Spleen (tissue), 11 donors: ENCODE measurements at regions not wholly inside any gene's neighbourhood (a gene's known extent, or its start where the extent isn't known, plus 50 kb on each side); places are given as distances from the start of the nearest gene placed in this dataset.

Experiments used
- DNase-seq: peaks from one replicate; pipeline ENCODE4 v3.0.0-alpha.2; 2020
- H3K27ac ChIP-seq, 8 donors: fragments of 200-600 bp; sonication (generic) in 7 of 8; 1 replicate in 4 of 8; 2 replicates in 4 of 8; pipeline versions ENCODE4 v1.5.0 to v1.8.0; 2016 to 2021; ENCODE audit warnings: inconsistent platforms in 4 of 8, mild to moderate bottlenecking in 4 of 8, moderate library complexity in 1 of 8
- H3K27me3 ChIP-seq, 7 donors: fragments of 200-600 bp; sonication (generic) in 6 of 7; replicated peaks in 1 of 7; 1 replicate in 4 of 7; 2 replicates in 3 of 7; pipeline versions ENCODE4 v1.5.0 to v1.8.0; 2016 to 2021; ENCODE audit warnings: inconsistent platforms in 3 of 7, mild to moderate bottlenecking in 1 of 7
- H3K36me3 ChIP-seq, 6 donors: fragments of 200-600 bp; sonication (generic) in 5 of 6; 1 replicate in 4 of 6; 2 replicates in 2 of 6; pipeline versions ENCODE4 v1.5.0 to v1.8.0; 2016 to 2021; ENCODE audit warnings: inconsistent platforms in 2 of 6
- H3K4me1 ChIP-seq, 6 donors: fragments of 200-600 bp; sonication (generic) in 5 of 6; 1 replicate in 3 of 6; 2 replicates in 3 of 6; pipeline versions ENCODE4 v1.5.0 to v1.8.0; 2016 to 2021; ENCODE audit warnings: inconsistent platforms in 3 of 6
- H3K4me3 ChIP-seq, 8 donors: fragments of 200-600 bp; sonication (generic) in 7 of 8; 1 replicate in 4 of 8; 2 replicates in 4 of 8; pipeline versions ENCODE4 v1.5.0 to v1.8.0; 2016 to 2021; ENCODE audit warnings: inconsistent platforms in 4 of 8, mild to moderate bottlenecking in 4 of 8, moderate library complexity in 2 of 8
- H3K9me3 ChIP-seq, 8 donors: fragments of 200-600 bp; sonication (generic) in 7 of 8; 1 replicate in 4 of 8; 2 replicates in 4 of 8; pipeline versions ENCODE4 v1.5.0 to v1.8.0; 2016 to 2021; ENCODE audit warnings: inconsistent platforms in 4 of 8
- POLR2A ChIP-seq, 3 donors: fragments of 450-650 bp; IDR thresholded peaks; one replicate each; pipeline ENCODE4 v1.5.1; 2017; ENCODE audit warnings: antibody characterized with exemption in 3 of 3, mild to moderate bottlenecking in 1 of 3
- POLR2AphosphoS5 ChIP-seq, 3 donors: sonication (generic); formaldehyde crosslinking; IDR thresholded peaks; one replicate each; pipeline ENCODE4 v1.5.1; 2017; ENCODE audit warnings: antibody characterized with exemption in 3 of 3
- WGBS, 5 donors: extraction: QIAGEN DNeasy Blood & Tissue Kit in 3 of 5; methylation state at CpG; one replicate each; pipeline versions ENCODE4 v1.1.5 to v1.1.7; 2013 to 2018; 5-methylcytosine and 5-hydroxymethylcytosine counted together
- intact Hi-C: fragments of 100-400 bp; cut with DNase I; formaldehyde crosslinking; loops from one replicate; pipeline ENCODE4 v1.15.0; 2023; ENCODE audit warnings: low total_unique reads
- TF ChIP-seq, protein P1 (sequence below), 11 experiments: fragments of 200-600 bp in 7 of 11; fragments of 450-650 bp in 4 of 11; sonication (generic) in 4 of 11; IDR thresholded peaks in 8 of 11; conservative IDR thresholded peaks in 3 of 11; 1 replicate in 7 of 11; 2 replicates in 4 of 11; pipeline versions ENCODE4 v1.4.0 to v1.8.0; 2016 to 2021; ENCODE audit warnings: antibody characterized with exemption in 11 of 11, inconsistent platforms in 4 of 11, mild to moderate bottlenecking in 1 of 11
- donor health status: healthy with polysubstance abuse.
- donor health status: DM: no; HTN: no; CAD: no; lungs with moderate emphysema.
- donor health status: DM: no; HTN: no; CAD: no.
- donor health status: Bipolar disorder and iron deficiency.
- donor health status: healthy.
- donor health status: DM: no; HTN: no; CAD: no.
- donor health status: DM: yes; HTN: yes; CAD: no.

DNA sequence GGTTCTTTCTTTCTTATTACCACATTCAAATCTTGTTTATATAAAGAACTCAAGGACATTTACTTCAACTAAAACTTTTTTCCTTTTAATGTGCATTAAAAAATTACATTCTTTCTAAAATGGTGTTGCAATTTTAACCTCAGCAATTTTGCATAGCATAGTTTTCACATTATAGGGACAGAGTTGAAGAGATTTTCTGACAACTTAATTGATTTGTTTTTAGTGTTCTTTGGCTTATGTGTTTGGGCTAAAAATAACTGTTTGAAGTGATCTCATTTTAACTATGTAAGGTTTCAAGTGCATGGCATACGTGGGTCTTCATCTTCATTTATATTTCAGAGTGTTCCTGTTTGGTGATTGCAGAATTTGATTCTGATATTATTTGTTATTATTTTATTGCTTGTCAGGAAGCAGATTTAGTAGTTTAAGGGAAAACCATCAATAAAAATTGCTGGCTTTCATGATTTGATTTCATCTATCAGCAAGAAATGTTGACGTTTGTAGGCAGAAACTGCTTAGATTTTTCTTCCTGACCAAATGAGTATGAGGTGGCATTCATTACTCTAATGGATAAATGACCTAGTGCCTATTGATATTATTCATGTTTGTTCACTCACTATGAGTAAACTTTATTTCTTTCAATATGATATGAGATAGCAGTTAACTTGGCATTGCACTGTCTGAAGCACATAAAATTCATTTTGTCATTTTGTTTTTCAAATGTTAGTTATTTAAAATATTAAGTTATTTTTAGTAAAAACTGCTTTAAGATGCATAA is 398.4 kb downstream of the NUP35 start:
- no peak overlapping the region for H3K27ac ChIP-seq
- intact Hi-C loops: no loop called here
- DNase-seq: no peak
- peaks cover 0 to 3% (median 0%) of the 10 kb centered on the region in 8 donors for H3K9me3 ChIP-seq
- no peak overlapping the region for H3K4me3 ChIP-seq
- H3K27me3 ChIP-seq: no peaks in the 10 kb centered on the region
- no peaks in the 10 kb centered on the region for H3K36me3 ChIP-seq
- no peak for TF ChIP-seq POLR2AphosphoS5 (IDR thresholded peaks at IDR 0.05)
- TF ChIP-seq, protein P1, sequence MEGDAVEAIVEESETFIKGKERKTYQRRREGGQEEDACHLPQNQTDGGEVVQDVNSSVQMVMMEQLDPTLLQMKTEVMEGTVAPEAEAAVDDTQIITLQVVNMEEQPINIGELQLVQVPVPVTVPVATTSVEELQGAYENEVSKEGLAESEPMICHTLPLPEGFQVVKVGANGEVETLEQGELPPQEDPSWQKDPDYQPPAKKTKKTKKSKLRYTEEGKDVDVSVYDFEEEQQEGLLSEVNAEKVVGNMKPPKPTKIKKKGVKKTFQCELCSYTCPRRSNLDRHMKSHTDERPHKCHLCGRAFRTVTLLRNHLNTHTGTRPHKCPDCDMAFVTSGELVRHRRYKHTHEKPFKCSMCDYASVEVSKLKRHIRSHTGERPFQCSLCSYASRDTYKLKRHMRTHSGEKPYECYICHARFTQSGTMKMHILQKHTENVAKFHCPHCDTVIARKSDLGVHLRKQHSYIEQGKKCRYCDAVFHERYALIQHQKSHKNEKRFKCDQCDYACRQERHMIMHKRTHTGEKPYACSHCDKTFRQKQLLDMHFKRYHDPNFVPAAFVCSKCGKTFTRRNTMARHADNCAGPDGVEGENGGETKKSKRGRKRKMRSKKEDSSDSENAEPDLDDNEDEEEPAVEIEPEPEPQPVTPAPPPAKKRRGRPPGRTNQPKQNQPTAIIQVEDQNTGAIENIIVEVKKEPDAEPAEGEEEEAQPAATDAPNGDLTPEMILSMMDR (IDR thresholded peaks at IDR 0.05 in 8 of 11, conservative IDR thresholded peaks at IDR 0.05 in 3 of 11): no peak
- TF ChIP-seq POLR2A (IDR thresholded peaks at IDR 0.05): no peak
- H3K4me1 ChIP-seq: no peaks in the 10 kb centered on the region
- 46 to 70% (median 61%) methylated on average over 2 of the region's 2 CpGs for WGBS, 5 donors

DNA sequence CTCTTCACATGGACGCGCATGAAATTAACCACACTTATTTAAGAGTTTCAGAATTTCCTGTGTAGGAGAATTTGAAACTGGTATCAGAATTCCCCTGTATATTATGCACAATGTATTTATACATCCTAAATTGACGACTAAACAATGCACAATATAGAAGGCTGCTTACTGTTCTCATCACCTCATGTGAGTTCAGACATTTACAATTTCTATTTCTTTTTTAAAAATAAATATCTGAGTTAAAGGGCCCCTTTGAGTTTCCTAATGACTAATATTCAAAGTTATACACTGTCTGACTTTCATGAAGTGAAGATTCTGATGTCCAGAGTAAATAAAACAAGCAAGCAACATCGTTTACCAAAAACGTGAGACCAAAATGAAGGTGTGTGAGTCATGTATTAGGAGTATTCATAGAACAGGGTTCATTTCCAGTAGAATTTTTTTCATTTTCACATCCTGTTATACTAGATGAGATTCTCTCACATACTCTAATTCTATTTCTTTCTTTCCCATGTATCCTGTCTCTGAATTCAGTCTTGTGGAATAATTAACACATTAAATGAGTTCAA is 406.2 kb downstream of the NUP35 start:
- Histone ChIP-seq H3K4me3 (no peak overlapping the region), H3K36me3 (no peaks in the 10 kb centered on the region), H3K27me3 (no peaks in the 10 kb centered on the region), H3K27ac (no peak overlapping the region), H3K4me1 (no peaks in the 10 kb centered on the region), H3K9me3 (peaks cover 0 to 10% (median 0%) of the 10 kb centered on the region in 8 donors)
- WGBS, 5 donors: 44 to 63% (median 51%) methylated on average over 5 of the region's 5 CpGs
- intact Hi-C loops: no loop called here
- DNase-seq: no peak
- TF ChIP-seq, protein P1 (IDR thresholded peaks at IDR 0.05 in 8 of 11, conservative IDR thresholded peaks at IDR 0.05 in 3 of 11): no peak
- TF ChIP-seq POLR2AphosphoS5 (IDR thresholded peaks at IDR 0.05): no peak
- no peak for TF ChIP-seq POLR2A (IDR thresholded peaks at IDR 0.05)

DNA sequence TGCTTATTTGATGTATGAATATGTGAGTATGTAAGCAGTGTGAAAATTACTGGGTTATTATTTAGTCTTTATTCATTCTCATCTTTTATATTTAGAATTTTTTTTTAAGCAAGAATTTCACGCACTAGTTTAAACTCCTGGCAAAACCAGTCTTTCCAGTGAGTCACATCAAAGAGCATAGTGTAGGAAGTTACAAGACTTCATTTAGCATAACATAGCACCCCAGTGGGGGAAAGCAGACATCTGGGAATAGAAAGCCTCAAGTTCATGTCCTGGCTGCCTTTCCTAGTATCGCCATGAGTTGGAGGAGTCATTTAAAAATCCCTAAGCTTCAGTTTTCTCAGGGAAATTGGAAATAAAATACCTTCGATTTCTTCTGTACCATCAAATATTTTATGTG is 408.3 kb downstream of the NUP35 start:
- no peak overlapping the region for H3K4me3 ChIP-seq
- H3K36me3 ChIP-seq: no peaks in the 10 kb centered on the region
- WGBS, 5 donors: 46 to 52% (median 47%) methylated on average over 3 of the region's 3 CpGs
- H3K9me3 ChIP-seq: peaks cover 0 to 10% (median 0%) of the 10 kb centered on the region in 8 donors
- no peak overlapping the region for H3K27ac ChIP-seq
- no peaks in the 10 kb centered on the region for H3K4me1 ChIP-seq
- TF ChIP-seq POLR2AphosphoS5 (IDR thresholded peaks at IDR 0.05) (no peak), POLR2A (IDR thresholded peaks at IDR 0.05) (no peak)
- TF ChIP-seq, protein P1 (IDR thresholded peaks at IDR 0.05 in 8 of 11, conservative IDR thresholded peaks at IDR 0.05 in 3 of 11): no peak
- no peaks in the 10 kb centered on the region for H3K27me3 ChIP-seq
- no peak for DNase-seq
- intact Hi-C loops: no loop called here

DNA sequence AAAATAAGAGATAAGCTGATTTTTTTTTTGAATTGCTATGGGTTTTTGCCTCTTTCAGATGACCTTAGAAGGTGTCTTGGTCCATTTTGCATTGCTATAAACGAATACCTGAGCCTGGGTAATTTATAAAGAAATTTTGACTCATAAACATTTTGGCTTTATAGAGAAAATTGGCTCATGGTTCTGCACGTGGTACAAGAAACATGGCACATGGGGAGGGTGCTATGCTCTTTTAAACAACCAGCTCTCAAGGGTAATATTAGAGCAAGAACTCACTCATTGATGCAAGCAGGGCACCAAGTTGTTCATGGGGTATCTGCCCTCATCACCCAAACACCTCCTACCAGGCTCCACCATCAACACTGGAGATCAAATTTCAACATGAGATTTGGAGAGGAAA is 408.8 kb downstream of the NUP35 start:
- 19 to 34% (median 26%) methylated on average over 2 of the region's 2 CpGs for WGBS, 5 donors
- H3K9me3 ChIP-seq: peaks cover 0 to 6% (median 0%) of the 10 kb centered on the region in 8 donors
- H3K36me3 ChIP-seq: no peaks in the 10 kb centered on the region
- TF ChIP-seq POLR2AphosphoS5 (IDR thresholded peaks at IDR 0.05) (no peak), POLR2A (IDR thresholded peaks at IDR 0.05) (no peak)
- TF ChIP-seq, protein P1 (IDR thresholded peaks at IDR 0.05 in 8 of 11, conservative IDR thresholded peaks at IDR 0.05 in 3 of 11): no peak
- H3K27me3 ChIP-seq: no peaks in the 10 kb centered on the region
- intact Hi-C loops: no loop called here
- H3K27ac ChIP-seq: no peak overlapping the region
- H3K4me1 ChIP-seq: no peaks in the 10 kb centered on the region
- DNase-seq: no peak
- no peak overlapping the region for H3K4me3 ChIP-seq
